B cell (primary cell): ENCODE measurements at regions not wholly inside any gene's neighbourhood (a gene's known extent, or its start where the extent isn't known, plus 50 kb on each side); places are given as distances from the start of the nearest gene placed in this dataset.

Experiments
- EZH2 ChIP-seq: IDR thresholded peaks from 2 replicates; pipeline ENCODE4 v1.6.1; 2012; ENCODE audit warnings: borderline replicate concordance, low read depth, mild to moderate bottlenecking, moderate library complexity, low read length; ENCODE audit not compliant: insufficient read depth, poor library complexity, severe bottlenecking
- TF ChIP-seq, protein P1 (sequence below): fragments of 200-600 bp; IDR thresholded peaks from one replicate; pipeline ENCODE4 v1.8.0; 2022; ENCODE audit warnings: antibody characterized with exemption, mild to moderate bottlenecking

DNA sequence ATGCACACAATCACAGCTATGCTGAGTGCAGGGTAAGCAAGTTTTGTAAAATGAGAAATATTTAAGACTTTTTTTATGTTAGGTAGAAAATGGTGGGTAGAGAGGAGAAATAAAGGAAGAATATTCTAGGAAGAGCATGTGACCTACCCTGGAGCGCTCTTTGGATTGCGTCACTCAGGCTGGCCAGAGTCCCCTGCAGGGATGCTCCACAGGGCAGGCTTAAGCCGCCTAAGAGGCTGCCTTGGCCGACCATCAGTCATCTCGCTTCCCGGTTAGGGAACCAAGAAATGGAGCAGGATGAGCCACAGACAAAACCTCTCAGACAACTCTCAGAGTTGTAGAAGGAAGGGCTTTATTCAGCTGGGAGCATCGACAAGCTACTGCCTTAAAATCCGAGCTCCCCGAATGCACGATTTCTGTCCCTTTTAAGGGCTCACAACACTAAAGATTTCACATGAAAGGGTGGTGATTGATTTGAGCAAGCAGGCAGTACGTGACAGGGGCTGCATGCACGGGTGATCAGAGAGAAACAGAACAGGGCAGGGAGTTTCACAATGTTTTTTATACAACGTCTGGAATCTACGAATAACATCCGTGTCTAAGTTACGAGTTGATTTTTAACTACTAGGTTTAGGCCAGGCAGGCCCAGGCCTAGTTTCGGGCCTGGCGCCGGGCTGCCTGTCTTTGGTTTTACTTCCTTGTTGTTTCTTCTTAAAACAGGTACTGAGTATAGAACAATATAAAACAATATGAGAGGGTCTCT, 1072.0 kb downstream of the CBLN2 start:
- TF ChIP-seq, protein P1, sequence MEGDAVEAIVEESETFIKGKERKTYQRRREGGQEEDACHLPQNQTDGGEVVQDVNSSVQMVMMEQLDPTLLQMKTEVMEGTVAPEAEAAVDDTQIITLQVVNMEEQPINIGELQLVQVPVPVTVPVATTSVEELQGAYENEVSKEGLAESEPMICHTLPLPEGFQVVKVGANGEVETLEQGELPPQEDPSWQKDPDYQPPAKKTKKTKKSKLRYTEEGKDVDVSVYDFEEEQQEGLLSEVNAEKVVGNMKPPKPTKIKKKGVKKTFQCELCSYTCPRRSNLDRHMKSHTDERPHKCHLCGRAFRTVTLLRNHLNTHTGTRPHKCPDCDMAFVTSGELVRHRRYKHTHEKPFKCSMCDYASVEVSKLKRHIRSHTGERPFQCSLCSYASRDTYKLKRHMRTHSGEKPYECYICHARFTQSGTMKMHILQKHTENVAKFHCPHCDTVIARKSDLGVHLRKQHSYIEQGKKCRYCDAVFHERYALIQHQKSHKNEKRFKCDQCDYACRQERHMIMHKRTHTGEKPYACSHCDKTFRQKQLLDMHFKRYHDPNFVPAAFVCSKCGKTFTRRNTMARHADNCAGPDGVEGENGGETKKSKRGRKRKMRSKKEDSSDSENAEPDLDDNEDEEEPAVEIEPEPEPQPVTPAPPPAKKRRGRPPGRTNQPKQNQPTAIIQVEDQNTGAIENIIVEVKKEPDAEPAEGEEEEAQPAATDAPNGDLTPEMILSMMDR = no peak
- TF ChIP-seq EZH2 = no peak
